Endothelial cell of umbilical vein (primary cell): ENCODE measurements at regions not wholly inside any gene's neighbourhood (a gene's known extent, or its start where the extent isn't known, plus 50 kb on each side); places are given as distances from the start of the nearest gene placed in this dataset.

Experiments
- BruUV-seq: library from RNA; stranded (reverse); fragments of 400-500 nt; replicated peaks from 2 replicates; lab custom pipeline; 2021; lab: Mats Ljungman, UMichigan
- CTCF ChIA-PET: fragments of 300-600, 350-600 bp; sonication (Branson Sonifier 250); formaldehyde crosslinking; loops from one replicate; lab custom pipeline; 2021; ENCODE audit warnings: antibody characterized with exemption, inconsistent platforms; lab: Charles Lee
- POLR2A ChIA-PET: fragments of 300-600, 350-600 bp; sonication (Branson Sonifier 250); formaldehyde crosslinking; loops from one replicate; lab custom pipeline; 2021; ENCODE audit warnings: antibody characterized with exemption, inconsistent platforms; lab: Charles Lee
- DNase-seq: peaks from one replicate; pipeline ENCODE4 v3.0.0-alpha.2; 2011; ENCODE audit warnings: low read depth, low spot score
- FAIRE-seq: peaks from 2 replicates; lab custom pipeline; 2011; peaks lifted over from hg19 to GRCh38; lab: Jason Lieb, UNC
- H2AFZ ChIP-seq: 2 replicates; pipeline ENCODE4 v1.6.0; 2012; ENCODE audit warnings: low read depth, low read length, control low read depth, inconsistent platforms
- H3K27ac ChIP-seq: 2 replicates; pipeline ENCODE4 v1.5.1; 2011; ENCODE audit warnings: low read depth, mild to moderate bottlenecking, control low read depth, low read length, moderate library complexity; ENCODE audit not compliant: insufficient read depth
- H3K27me3 ChIP-seq, 2 experiments: 2 replicates each; pipeline versions ENCODE4 v1.6.0 to v1.6.1; 2011; ENCODE audit warnings: low read length in 2 of 2, mixed read lengths in 1 of 2; ENCODE audit not compliant: control insufficient read depth in 2 of 2, insufficient read depth in 2 of 2
- H3K36me3 ChIP-seq, 2 experiments: 2 replicates in 1 of 2; 3 replicates in 1 of 2; pipeline ENCODE4 v1.5.1; 2011; ENCODE audit warnings: low read length in 2 of 2, mild to moderate bottlenecking in 1 of 2, moderate library complexity in 1 of 2; ENCODE audit not compliant: control insufficient read depth in 2 of 2, insufficient read depth in 2 of 2; ENCODE audit errors: extremely low read depth in 1 of 2
- H3K4me1 ChIP-seq: 3 replicates; pipeline ENCODE4 v1.5.1; 2011; ENCODE audit warnings: mild to moderate bottlenecking, low read length; ENCODE audit not compliant: control insufficient read depth, insufficient read depth; ENCODE audit errors: extremely low read depth
- H3K4me2 ChIP-seq: 2 replicates; pipeline ENCODE4 v1.6.1; 2011; ENCODE audit warnings: low read length, control low read depth, mixed read lengths; ENCODE audit not compliant: insufficient read depth
- H3K4me3 ChIP-seq, 3 experiments: fragments of 200-600 bp in 1 of 3; sonication (generic), shearing (Covaris generic) in 1 of 3; replicated peaks in 1 of 3; 2 replicates each; pipeline ENCODE4 v1.5.1; 2011 to 2016; ENCODE audit warnings: control low read depth in 3 of 3, low read length in 3 of 3, mild to moderate bottlenecking in 2 of 3, inconsistent platforms in 1 of 3, low read depth in 1 of 3, moderate library complexity in 1 of 3; ENCODE audit not compliant: insufficient read depth in 1 of 3
- H3K79me2 ChIP-seq: 2 replicates; pipeline ENCODE4 v1.6.0; 2012; ENCODE audit warnings: low read length, inconsistent platforms; ENCODE audit not compliant: control insufficient read depth, insufficient read depth
- H3K9ac ChIP-seq: replicated peaks from 2 replicates; pipeline ENCODE3; 2011; ENCODE audit warnings: low read length, control low read depth; ENCODE audit not compliant: insufficient read depth; ENCODE audit errors: extremely low read depth
- H3K9me1 ChIP-seq: replicated peaks from 3 replicates; pipeline ENCODE4 v1.6.0; 2011; ENCODE audit warnings: mild to moderate bottlenecking, low read length; ENCODE audit not compliant: control insufficient read depth, insufficient read depth; ENCODE audit errors: extremely low read depth
- H3K9me3 ChIP-seq: replicated peaks from 2 replicates; pipeline ENCODE4 v1.5.1; 2012; ENCODE audit warnings: low read length, inconsistent platforms; ENCODE audit not compliant: control insufficient read depth, insufficient read depth
- H4K20me1 ChIP-seq: replicated peaks from 2 replicates; pipeline ENCODE3; 2011; ENCODE audit warnings: mild to moderate bottlenecking, low read length; ENCODE audit not compliant: control insufficient read depth, insufficient read depth; ENCODE audit errors: extremely low read depth
- EZH2 ChIP-seq: IDR thresholded peaks from 2 replicates; pipeline ENCODE4 v1.6.1; 2012; ENCODE audit warnings: borderline replicate concordance, low read depth, mild to moderate bottlenecking, moderate library complexity, low read length, inconsistent platforms; ENCODE audit not compliant: severe bottlenecking
- FOS ChIP-seq: IDR thresholded peaks from 2 replicates; pipeline ENCODE4 v1.6.1; 2011; ENCODE audit warnings: mild to moderate bottlenecking, low read length, moderate library complexity, borderline replicate concordance; ENCODE audit not compliant: insufficient read depth
- GATA2 ChIP-seq: IDR thresholded peaks from 2 replicates; pipeline ENCODE4 v1.7.0; 2011; ENCODE audit warnings: low read depth, mild to moderate bottlenecking, moderate library complexity, mixed read lengths, low read length; ENCODE audit not compliant: insufficient read length, insufficient read depth
- JUN ChIP-seq: IDR thresholded peaks from 2 replicates; pipeline ENCODE4 v1.6.1; 2011; ENCODE audit warnings: borderline replicate concordance, low read depth; ENCODE audit not compliant: insufficient read length, insufficient read depth
- MYC ChIP-seq: IDR thresholded peaks from one replicate; pipeline ENCODE4 v1.6.1; 2011; ENCODE audit warnings: mild to moderate bottlenecking, low read depth, low read length
- POLR2A ChIP-seq: IDR thresholded peaks from 2 replicates; pipeline ENCODE4 v1.6.1; 2012; ENCODE audit warnings: low read depth, mild to moderate bottlenecking, control low read depth, low read length
- POLR2AphosphoS5 ChIP-seq: IDR thresholded peaks from 2 replicates; pipeline ENCODE4 v1.6.1; 2012; ENCODE audit warnings: low read depth, mild to moderate bottlenecking, control low read depth, low read length, moderate library complexity; ENCODE audit not compliant: insufficient read depth
- dilution Hi-C: fragments of 300-500 bp; cut with MboI; formaldehyde crosslinking; loops from one replicate; pipeline ENCODE4 v1.15.0; 2019; ENCODE audit warnings: low sequenced_read_pairs; ENCODE audit not compliant: extremely low pct_ligation_motif_present
- intact Hi-C: fragments of 100-400 bp; cut with micrococcal nuclease; formaldehyde crosslinking; loops from one replicate; pipeline ENCODE4 v1.10.0; 2022
- TF ChIP-seq, protein P1 (sequence below): IDR thresholded peaks from 2 replicates; pipeline ENCODE4 v1.6.1; 2011; ENCODE audit not compliant: insufficient read depth, insufficient read length
- TF ChIP-seq, protein P2 (sequence below), 2 donors: IDR thresholded peaks; 1 replicate in 1 of 2; 2 replicates in 1 of 2; pipeline ENCODE4 v1.5.1; 2011; ENCODE audit warnings: low read length in 2 of 2, mild to moderate bottlenecking in 2 of 2, moderate library complexity in 2 of 2, control low read depth in 1 of 2, inconsistent platforms in 1 of 2, low read depth in 1 of 2; ENCODE audit not compliant: insufficient read depth in 1 of 2; ENCODE audit errors: extremely low read depth in 1 of 2

DNA sequence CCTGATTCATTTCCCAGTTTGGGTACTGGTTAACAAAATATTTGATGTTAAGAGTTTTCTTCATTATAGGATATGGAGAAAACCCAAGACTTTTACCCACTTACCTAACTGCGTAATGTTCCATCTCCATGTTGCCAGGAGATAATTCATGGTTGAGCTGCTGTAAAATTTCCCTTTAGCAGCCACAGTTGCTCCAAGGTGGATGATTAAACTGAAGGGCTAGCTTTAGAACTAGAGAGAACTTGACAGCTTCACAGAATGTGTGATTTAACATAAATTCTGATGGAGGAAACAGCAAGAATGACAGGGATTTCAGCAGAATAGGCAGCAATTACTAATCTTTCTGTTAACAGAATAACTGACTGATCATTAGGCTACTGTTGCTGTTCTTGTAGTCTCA lies 236.1 kb downstream of the MEF2C start:
- no TSS peak for BruUV-seq
- Histone ChIP-seq H3K36me3 (no peaks in the 10 kb centered on the region), H3K9ac (no peak overlapping the region), H3K4me3 (no peak overlapping the region), H3K9me3 (no peaks in the 10 kb centered on the region), H3K4me1 (no peaks in the 10 kb centered on the region), H3K79me2 (no peaks in the 10 kb centered on the region), H4K20me1 (no peaks in the 10 kb centered on the region), H3K27me3 (peaks cover 0 to 3% of the 10 kb centered on the region in 2 experiments), H3K4me2 (no peak overlapping the region), H3K27ac (no peak overlapping the region), H3K9me1 (no peaks in the 10 kb centered on the region), H2AFZ (no peak overlapping the region)
- ChIA-PET CTCF (interaction anchor here (1.0 to 1.4 kb wide), 2 partner anchors 77 to 866 kb away, joined by 3 to 4 read pairs; no protein-coding TSS in a partner anchor), POLR2A (no interaction called here)
- DNase-seq, result no peak
- intact Hi-C loops, result no loop called here
- no peak for FAIRE-seq
- TF ChIP-seq FOS, result no peak
- no peak for TF ChIP-seq GATA2
- TF ChIP-seq, protein P1, sequence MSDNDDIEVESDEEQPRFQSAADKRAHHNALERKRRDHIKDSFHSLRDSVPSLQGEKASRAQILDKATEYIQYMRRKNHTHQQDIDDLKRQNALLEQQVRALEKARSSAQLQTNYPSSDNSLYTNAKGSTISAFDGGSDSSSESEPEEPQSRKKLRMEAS, result no peak
- dilution Hi-C loops, result no loop called here

DNA sequence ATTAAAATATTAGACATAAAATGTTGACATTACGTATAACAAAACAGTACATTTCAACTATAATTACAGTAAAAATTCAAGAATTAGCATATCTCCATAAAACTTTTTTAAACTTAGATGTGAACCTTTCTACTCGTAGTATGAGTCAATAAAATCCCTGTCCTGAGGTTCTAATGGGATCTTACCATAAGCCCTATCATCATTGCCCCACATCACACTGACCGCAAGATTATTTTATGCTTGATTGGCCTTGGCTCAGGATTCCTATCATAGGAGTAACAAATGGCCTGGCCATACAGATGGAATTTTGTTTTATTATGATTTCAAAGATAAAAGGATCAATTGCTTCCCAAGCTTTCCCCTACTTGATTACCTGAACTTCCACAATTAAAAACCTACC lies 238.3 kb downstream of the MEF2C start:
- TF ChIP-seq, protein P1, result no peak
- TF ChIP-seq EZH2 (no peak), POLR2AphosphoS5 (no peak), GATA2 (no peak), FOS (no peak), JUN (no peak), MYC (no peak), POLR2A (no peak)
- TF ChIP-seq, protein P2, sequence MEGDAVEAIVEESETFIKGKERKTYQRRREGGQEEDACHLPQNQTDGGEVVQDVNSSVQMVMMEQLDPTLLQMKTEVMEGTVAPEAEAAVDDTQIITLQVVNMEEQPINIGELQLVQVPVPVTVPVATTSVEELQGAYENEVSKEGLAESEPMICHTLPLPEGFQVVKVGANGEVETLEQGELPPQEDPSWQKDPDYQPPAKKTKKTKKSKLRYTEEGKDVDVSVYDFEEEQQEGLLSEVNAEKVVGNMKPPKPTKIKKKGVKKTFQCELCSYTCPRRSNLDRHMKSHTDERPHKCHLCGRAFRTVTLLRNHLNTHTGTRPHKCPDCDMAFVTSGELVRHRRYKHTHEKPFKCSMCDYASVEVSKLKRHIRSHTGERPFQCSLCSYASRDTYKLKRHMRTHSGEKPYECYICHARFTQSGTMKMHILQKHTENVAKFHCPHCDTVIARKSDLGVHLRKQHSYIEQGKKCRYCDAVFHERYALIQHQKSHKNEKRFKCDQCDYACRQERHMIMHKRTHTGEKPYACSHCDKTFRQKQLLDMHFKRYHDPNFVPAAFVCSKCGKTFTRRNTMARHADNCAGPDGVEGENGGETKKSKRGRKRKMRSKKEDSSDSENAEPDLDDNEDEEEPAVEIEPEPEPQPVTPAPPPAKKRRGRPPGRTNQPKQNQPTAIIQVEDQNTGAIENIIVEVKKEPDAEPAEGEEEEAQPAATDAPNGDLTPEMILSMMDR (IDR thresholded peaks at IDR 0.05; ENCODE audit: extremely low read depth in 1 of 2, insufficient read depth in 1 of 2, low read depth in 1 of 2, low read length in 2 of 2), result no peak
- no peak for DNase-seq
- Histone ChIP-seq H3K79me2 (no peaks in the 10 kb centered on the region), H4K20me1 (no peaks in the 10 kb centered on the region), H3K9me3 (no peaks in the 10 kb centered on the region), H3K4me3 (no peak overlapping the region), H3K4me1 (no peaks in the 10 kb centered on the region), H2AFZ (no peak overlapping the region), H3K9ac (no peak overlapping the region), H3K27me3 (peaks cover 0 to 3% of the 10 kb centered on the region in 2 experiments), H3K4me2 (no peak overlapping the region), H3K9me1 (no peaks in the 10 kb centered on the region), H3K27ac (no peak overlapping the region), H3K36me3 (no peaks in the 10 kb centered on the region)
- CTCF ChIA-PET, result no interaction called here
- POLR2A ChIA-PET, result no interaction called here
- intact Hi-C loops (no loop called here), dilution Hi-C loops (no loop called here)
- no peak for FAIRE-seq
- no TSS peak for BruUV-seq
